Right lobe of liver (tissue), 6 donors: ENCODE measurements at regions not wholly inside any gene's neighbourhood (a gene's known extent, or its start where the extent isn't known, plus 50 kb on each side); places are given as distances from the start of the nearest gene placed in this dataset.

Experiments
- ATAC-seq, 4 donors: fragments of 200-7000 bp; cut with Tn5 transposase; one replicate each; pipeline ENCODE4 v1.9.1; 2020; ENCODE audit warnings: mild to moderate bottlenecking in 4 of 4, moderate library complexity in 4 of 4
- DNase-seq, 3 donors: peaks; one replicate each; pipeline ENCODE4 v3.0.0-alpha.2; 2020
- H3K27ac ChIP-seq, 3 donors: fragments of 200-600 bp; one replicate each; pipeline ENCODE4 v1.8.0; 2022
- H3K27me3 ChIP-seq, 2 donors: fragments of 200-600 bp; one replicate each; pipeline ENCODE4 v1.8.0; 2022
- H3K36me3 ChIP-seq, 4 donors: fragments of 200-600 bp; sonication (generic) in 1 of 4; one replicate each; pipeline versions ENCODE4 v1.5.1 to v1.8.0; 2017 to 2022; ENCODE audit warnings: control low read depth in 1 of 4
- H3K4me1 ChIP-seq, 4 donors: fragments of 200-600 bp; sonication (generic) in 1 of 4; one replicate each; pipeline versions ENCODE4 v1.5.1 to v1.8.0; 2017 to 2022; ENCODE audit warnings: control low read depth in 1 of 4
- H3K4me3 ChIP-seq, 3 donors: fragments of 200-600 bp; one replicate each; pipeline ENCODE4 v1.8.0; 2022
- H3K9me3 ChIP-seq, 4 donors: fragments of 200-600 bp; sonication (generic) in 1 of 4; one replicate each; pipeline versions ENCODE4 v1.5.1 to v1.8.0; 2017 to 2022; ENCODE audit warnings: control low read depth in 1 of 4
- CTCF ChIP-seq, 4 donors: fragments of 200-600 bp in 3 of 4; fragments of 450-650 bp in 1 of 4; IDR thresholded peaks; one replicate each; pipeline versions ENCODE4 v1.5.1 to v1.8.0; 2016 to 2022; ENCODE audit warnings: antibody characterized with exemption in 4 of 4, mild to moderate bottlenecking in 2 of 4
- POLR2A ChIP-seq: fragments of 450-650 bp; IDR thresholded peaks from one replicate; pipeline ENCODE4 v1.6.1; 2017; ENCODE audit warnings: antibody characterized with exemption, mild to moderate bottlenecking
- whole genome bisulfite sequencing: methylation state at CpG from one replicate; pipeline ENCODE4 v1.1.6; 2018; ENCODE audit warnings: low coverage, low lambda C conversion rate; ENCODE audit not compliant: insufficient coverage; ENCODE audit errors: missing lambda C conversion rate; 5-methylcytosine and 5-hydroxymethylcytosine counted together
- intact Hi-C, 2 donors: fragments of 100-400 bp; cut with DNase I; formaldehyde crosslinking; loops; one replicate each; pipeline versions ENCODE4 v1.11.2 to v1.14.1; 2022
- donor health status: DM: no; HTN: yes; CAD: no.
- donor health status: DM: no; HTN: no; CAD: no.
- donor health status: DM: no; HTN: no; CAD: no.
- donor health status: DM: no; HTN: yes; CAD: no.
- donor health status: DM: no; HTN: yes; CAD: no.

- no peak overlapping the region for H3K27ac ChIP-seq
- no peaks in the 10 kb centered on the region for H3K4me1 ChIP-seq
- H3K9me3 ChIP-seq: no peaks in the 10 kb centered on the region
- no peak overlapping the region for H3K4me3 ChIP-seq
- ATAC-seq (no peak), DNase-seq (no peak)
- intact Hi-C loops: no loop called here
- no peaks in the 10 kb centered on the region for H3K36me3 ChIP-seq
- WGBS: 57% methylated on average over 2 of the region's 2 CpGs
- H3K27me3 ChIP-seq: no peaks in the 10 kb centered on the region
- no peak for TF ChIP-seq CTCF (IDR thresholded peaks at IDR 0.05)
- TF ChIP-seq POLR2A: no peak
Observed at GRCh38 chr2:147231607-147232006, 613.2 kb upstream of the ACVR2A start.

- ATAC-seq (no peak), DNase-seq (no peak)
- H3K36me3 ChIP-seq: no peaks in the 10 kb centered on the region
- 67% methylated on average over 1 of the region's 1 CpG for WGBS
- H3K27ac ChIP-seq: no peak overlapping the region
- TF ChIP-seq CTCF (IDR thresholded peaks at IDR 0.05) (no peak), POLR2A (no peak)
- no peaks in the 10 kb centered on the region for H3K4me1 ChIP-seq
- no peaks in the 10 kb centered on the region for H3K9me3 ChIP-seq
- H3K4me3 ChIP-seq: no peak overlapping the region
- intact Hi-C loops: no loop called here
- H3K27me3 ChIP-seq: no peaks in the 10 kb centered on the region
Observed at GRCh38 chr2:147231081-147231480, 613.7 kb upstream of the ACVR2A start.

GRCh38 chr2:147227313-147227712 lies 617.5 kb upstream of the ACVR2A start:
- Histone ChIP-seq H3K9me3 (no peaks in the 10 kb centered on the region), H3K27ac (no peak overlapping the region), H3K27me3 (no peaks in the 10 kb centered on the region), H3K36me3 (no peaks in the 10 kb centered on the region), H3K4me3 (no peak overlapping the region), H3K4me1 (no peaks in the 10 kb centered on the region)
- intact Hi-C loops: no loop called here
- TF ChIP-seq POLR2A: no peak
- ATAC-seq (no peak), DNase-seq (no peak)
- 96% methylated on average over 2 of the region's 2 CpGs for WGBS

GRCh38 chr2:147224070-147224469 lies 620.8 kb upstream of the ACVR2A start:
- Histone ChIP-seq H3K27me3 (no peaks in the 10 kb centered on the region), H3K4me3 (no peak overlapping the region), H3K9me3 (no peaks in the 10 kb centered on the region), H3K36me3 (no peaks in the 10 kb centered on the region), H3K27ac (no peak overlapping the region), H3K4me1 (no peaks in the 10 kb centered on the region)
- no peak for ATAC-seq
- DNase-seq: no peak
- 60% methylated on average over 2 of the region's 2 CpGs for WGBS
- intact Hi-C loops: no loop called here
- TF ChIP-seq POLR2A (no peak), CTCF (IDR thresholded peaks at IDR 0.05) (no peak)

GRCh38 chr2:147223553-147224060 lies 621.2 kb upstream of the ACVR2A start:
- H3K9me3 ChIP-seq: no peaks in the 10 kb centered on the region
- ATAC-seq: no peak
- no peak for TF ChIP-seq POLR2A
- TF ChIP-seq CTCF (IDR thresholded peaks at IDR 0.05): no peak
- intact Hi-C loops: no loop called here
- 64% methylated on average over 2 of the region's 2 CpGs for WGBS
- DNase-seq: no peak
- no peak overlapping the region for H3K27ac ChIP-seq
- no peaks in the 10 kb centered on the region for H3K36me3 ChIP-seq
- H3K27me3 ChIP-seq: no peaks in the 10 kb centered on the region
- H3K4me1 ChIP-seq: no peaks in the 10 kb centered on the region
- H3K4me3 ChIP-seq: no peak overlapping the region
